Endothelial cell (in vitro differentiated cells): ENCODE measurements at regions not wholly inside any gene's neighbourhood (a gene's known extent, or its start where the extent isn't known, plus 50 kb on each side); places are given as distances from the start of the nearest gene placed in this dataset.

Source experiments
- DNase-seq: peaks from one replicate; pipeline ENCODE4 v3.0.0; 2021; ENCODE audit warnings: low spot score
- H3K27ac Mint-ChIP-seq: one replicate; pipeline ENCODE4 v1.8.0; 2021; ENCODE audit warnings: mixed read lengths, inconsistent platforms; ENCODE audit not compliant: unreplicated experiment
- H3K27me3 Mint-ChIP-seq: one replicate; pipeline ENCODE4 v1.8.0; 2021; ENCODE audit warnings: mild to moderate bottlenecking, moderate library complexity, mixed read lengths, inconsistent platforms; ENCODE audit not compliant: unreplicated experiment
- H3K36me3 Mint-ChIP-seq: one replicate; pipeline ENCODE4 v1.8.0; 2021; ENCODE audit warnings: mild to moderate bottlenecking, low read depth, mixed read lengths, inconsistent platforms; ENCODE audit not compliant: unreplicated experiment
- H3K4me1 Mint-ChIP-seq: one replicate; pipeline ENCODE4 v1.8.0; 2021; ENCODE audit warnings: mild to moderate bottlenecking, mixed read lengths, inconsistent platforms; ENCODE audit not compliant: unreplicated experiment
- H3K4me3 Mint-ChIP-seq: one replicate; pipeline ENCODE4 v1.8.0; 2021; ENCODE audit warnings: mild to moderate bottlenecking, mixed read lengths, inconsistent platforms; ENCODE audit not compliant: unreplicated experiment
- H3K9me3 Mint-ChIP-seq: one replicate; pipeline ENCODE4 v1.8.0; 2021; ENCODE audit warnings: mixed read lengths, inconsistent platforms; ENCODE audit not compliant: unreplicated experiment
- TF ChIP-seq, protein P1 (sequence below): fragments of 200-600 bp; sonication (generic); IDR thresholded peaks from one replicate; pipeline ENCODE4 v1.5.0; 2021; ENCODE audit warnings: antibody characterized with exemption; ENCODE audit not compliant: unreplicated experiment

GRCh38 chr2:67986258-67986657 is 76.5 kb downstream of the C1D start:
- peaks cover 4% of the 10 kb centered on the region for H3K36me3 Mint-ChIP-seq
- TF ChIP-seq, protein P1, sequence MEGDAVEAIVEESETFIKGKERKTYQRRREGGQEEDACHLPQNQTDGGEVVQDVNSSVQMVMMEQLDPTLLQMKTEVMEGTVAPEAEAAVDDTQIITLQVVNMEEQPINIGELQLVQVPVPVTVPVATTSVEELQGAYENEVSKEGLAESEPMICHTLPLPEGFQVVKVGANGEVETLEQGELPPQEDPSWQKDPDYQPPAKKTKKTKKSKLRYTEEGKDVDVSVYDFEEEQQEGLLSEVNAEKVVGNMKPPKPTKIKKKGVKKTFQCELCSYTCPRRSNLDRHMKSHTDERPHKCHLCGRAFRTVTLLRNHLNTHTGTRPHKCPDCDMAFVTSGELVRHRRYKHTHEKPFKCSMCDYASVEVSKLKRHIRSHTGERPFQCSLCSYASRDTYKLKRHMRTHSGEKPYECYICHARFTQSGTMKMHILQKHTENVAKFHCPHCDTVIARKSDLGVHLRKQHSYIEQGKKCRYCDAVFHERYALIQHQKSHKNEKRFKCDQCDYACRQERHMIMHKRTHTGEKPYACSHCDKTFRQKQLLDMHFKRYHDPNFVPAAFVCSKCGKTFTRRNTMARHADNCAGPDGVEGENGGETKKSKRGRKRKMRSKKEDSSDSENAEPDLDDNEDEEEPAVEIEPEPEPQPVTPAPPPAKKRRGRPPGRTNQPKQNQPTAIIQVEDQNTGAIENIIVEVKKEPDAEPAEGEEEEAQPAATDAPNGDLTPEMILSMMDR, result no peak
- no peaks in the 10 kb centered on the region for H3K27me3 Mint-ChIP-seq
- H3K9me3 Mint-ChIP-seq, result no peaks in the 10 kb centered on the region
- no peak overlapping the region for H3K4me3 Mint-ChIP-seq
- no peak for DNase-seq
- no peaks in the 10 kb centered on the region for H3K4me1 Mint-ChIP-seq
- no peak overlapping the region for H3K27ac Mint-ChIP-seq
